Ovary (tissue), 7 donors: ENCODE measurements at regions not wholly inside any gene's neighbourhood (a gene's known extent, or its start where the extent isn't known, plus 50 kb on each side); places are given as distances from the start of the nearest gene placed in this dataset.

ENCODE experiments used
- DNase-seq, 5 donors: peaks; one replicate each; pipeline ENCODE4 v3.0.0-alpha.2; 2019 to 2020
- H3K27ac ChIP-seq, 2 donors: fragments of 200-600 bp; one replicate each; pipeline versions ENCODE4 v1.5.1 to v1.8.0; 2019 to 2022
- H3K27me3 ChIP-seq: fragments of 200-600 bp; one replicate; pipeline ENCODE4 v1.8.0; 2022
- H3K36me3 ChIP-seq: fragments of 200-600 bp; sonication (generic); one replicate; pipeline ENCODE4 v1.5.1; 2019
- H3K4me1 ChIP-seq: one replicate; pipeline ENCODE4 v1.8.1; 2013; ENCODE audit warnings: mild to moderate bottlenecking, moderate library complexity; ENCODE audit not compliant: insufficient read depth
- H3K4me3 ChIP-seq: fragments of 200-600 bp; sonication (generic); one replicate; pipeline ENCODE4 v1.5.1; 2017
- H3K9me3 ChIP-seq, 2 donors: fragments of 200-600 bp in 1 of 2; sonication (generic) in 1 of 2; one replicate each; pipeline versions ENCODE4 v1.5.1 to v1.8.1; 2013 to 2019; ENCODE audit warnings: mild to moderate bottlenecking in 1 of 2, moderate library complexity in 1 of 2
- CTCF ChIP-seq, 3 donors: fragments of 450-650 bp in 2 of 3; fragments of 200-600 bp in 1 of 3; IDR thresholded peaks; one replicate each; pipeline versions ENCODE4 v1.5.1 to v1.8.0; 2016 to 2022; ENCODE audit warnings: antibody characterized with exemption in 3 of 3, mild to moderate bottlenecking in 1 of 3
- EP300 ChIP-seq: sonication (generic); formaldehyde crosslinking; IDR thresholded peaks from one replicate; pipeline ENCODE4 v1.6.1; 2017; ENCODE audit warnings: antibody characterized with exemption
- POLR2A ChIP-seq: fragments of 450-650 bp; IDR thresholded peaks from one replicate; pipeline ENCODE4 v1.6.1; 2017; ENCODE audit warnings: antibody characterized with exemption, mild to moderate bottlenecking, moderate library complexity
- WGBS, 3 donors: extraction: QIAGEN DNeasy Blood & Tissue Kit in 1 of 3; methylation state at CpG; one replicate each; pipeline versions ENCODE4 v1.1.5 to v1.1.7; 2013 to 2017; 5-methylcytosine and 5-hydroxymethylcytosine counted together
- intact Hi-C, 4 donors: fragments of 100-400 bp; cut with DNase I; formaldehyde crosslinking; loops; one replicate each; pipeline versions ENCODE4 v1.11.0 to v1.15.1; 2022 to 2023
- donor health status: DM: no; HTN: no; CAD: no; lungs with moderate emphysema.
- donor health status: DM: no; HTN: no; CAD: no.
- donor health status: Bipolar disorder and iron deficiency.
- donor health status: DM: no; HTN: no; CAD: no.
- donor health status: DM: yes; HTN: yes; CAD: no.

GRCh38 chr4:117495802-117496201, 410.4 kb upstream of the TRAM1L1 start:
- no peak for DNase-seq

GRCh38 chr4:117512414-117512813, 427.0 kb upstream of the TRAM1L1 start:
- no peaks in the 10 kb centered on the region for H3K27me3 ChIP-seq
- H3K36me3 ChIP-seq = no peaks in the 10 kb centered on the region
- H3K4me3 ChIP-seq = no peak overlapping the region
- WGBS, 3 donors = 79 to 84% (median 82%) methylated on average over 2 of the region's 2 CpGs
- H3K9me3 ChIP-seq = no peaks in the 10 kb centered on the region
- TF ChIP-seq CTCF (IDR thresholded peaks at IDR 0.05) = no peak
- no peak for TF ChIP-seq EP300
- TF ChIP-seq POLR2A = no peak
- intact Hi-C loops = no loop called here
- no peaks in the 10 kb centered on the region for H3K4me1 ChIP-seq
- H3K27ac ChIP-seq = no peak overlapping the region
- DNase-seq = no peak

More at GRCh38 chr4:117495802-117496201, 410.4 kb upstream of the TRAM1L1 start:
- Histone ChIP-seq H3K4me3 (no peak overlapping the region), H3K9me3 (no peaks in the 10 kb centered on the region), H3K27ac (no peak overlapping the region), H3K36me3 (no peaks in the 10 kb centered on the region), H3K27me3 (no peaks in the 10 kb centered on the region), H3K4me1 (no peaks in the 10 kb centered on the region)
- WGBS, 3 donors = 77 to 81% (median 78%) methylated on average over 1 of the region's 1 CpG
- TF ChIP-seq POLR2A (no peak), CTCF (IDR thresholded peaks at IDR 0.05) (no peak), EP300 (no peak)
- intact Hi-C loops = no loop called here

GRCh38 chr4:117514391-117515175, 429.2 kb upstream of the TRAM1L1 start:
- Histone ChIP-seq H3K4me1 (no peaks in the 10 kb centered on the region), H3K27ac (no peak overlapping the region), H3K9me3 (no peaks in the 10 kb centered on the region), H3K4me3 (no peak overlapping the region), H3K36me3 (no peaks in the 10 kb centered on the region), H3K27me3 (no peaks in the 10 kb centered on the region)
- intact Hi-C loops = no loop called here
- TF ChIP-seq POLR2A = no peak
- TF ChIP-seq EP300 = no peak
- TF ChIP-seq CTCF (IDR thresholded peaks at IDR 0.05) = no peak
- no peak for DNase-seq

- H3K9me3 ChIP-seq = no peaks in the 10 kb centered on the region
- no peak for DNase-seq
- TF ChIP-seq EP300 (no peak), CTCF (IDR thresholded peaks at IDR 0.05) (no peak), POLR2A (no peak)
- H3K4me1 ChIP-seq = no peaks in the 10 kb centered on the region
- intact Hi-C loops = no loop called here
- 11 to 33% (median 29%) methylated on average over 2 of the region's 2 CpGs for WGBS, 3 donors
- no peaks in the 10 kb centered on the region for H3K36me3 ChIP-seq
- H3K27me3 ChIP-seq = no peaks in the 10 kb centered on the region
- no peak overlapping the region for H3K27ac ChIP-seq
- H3K4me3 ChIP-seq = no peak overlapping the region
Observed at GRCh38 chr4:117515921-117516320, 430.5 kb upstream of the TRAM1L1 start.
